Ureter (tissue), 1 donor: ENCODE measurements at regions not wholly inside any gene's neighbourhood (a gene's known extent, or its start where the extent isn't known, plus 50 kb on each side); places are given as distances from the start of the nearest gene placed in this dataset.
A peak's percentile ranks its signal among the peaks of the same experiment; 100 is the strongest.

Experiments used
- DNase-seq: peaks from one replicate; pipeline ENCODE4 v3.0.0-alpha.2; 2020; ENCODE audit warnings: low spot score
- donor health status: DM: yes; HTN: yes; CAD: no.

DNA sequence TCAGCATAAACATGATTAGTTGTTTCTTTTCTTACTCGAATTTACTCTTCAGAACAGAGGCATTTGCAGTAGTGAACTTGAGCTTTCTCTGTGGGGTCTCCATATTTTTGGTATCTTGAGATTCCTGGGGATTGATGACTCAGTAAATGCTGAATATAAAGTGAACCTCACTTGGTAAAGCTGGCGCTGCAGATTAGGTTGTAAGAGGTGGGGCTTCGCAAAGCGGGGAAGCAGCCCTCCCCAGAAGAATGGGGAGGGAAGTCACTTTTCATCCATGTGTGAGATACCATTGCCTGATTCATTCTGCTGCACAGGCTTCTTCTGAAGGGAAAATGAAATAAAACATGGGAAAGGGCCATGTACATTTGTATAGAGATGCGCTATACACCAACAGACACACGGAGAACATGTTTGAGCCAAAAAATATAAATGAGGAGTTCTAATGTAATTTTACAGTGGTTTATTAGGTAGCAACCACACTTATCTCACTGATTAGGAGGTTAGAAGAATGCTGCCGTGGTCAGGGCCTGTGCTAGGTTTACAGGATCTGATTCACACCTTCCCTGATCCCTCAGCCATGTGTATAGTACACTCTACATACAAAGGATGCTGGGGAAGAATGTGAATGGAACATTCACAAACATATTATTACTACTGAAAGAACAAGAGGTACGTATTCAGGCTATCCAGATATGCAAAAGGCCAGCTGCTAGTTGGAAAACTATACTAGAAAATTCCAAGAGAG lies 63.5 kb downstream of the DNTTIP2 start:
- no peak for DNase-seq

DNA sequence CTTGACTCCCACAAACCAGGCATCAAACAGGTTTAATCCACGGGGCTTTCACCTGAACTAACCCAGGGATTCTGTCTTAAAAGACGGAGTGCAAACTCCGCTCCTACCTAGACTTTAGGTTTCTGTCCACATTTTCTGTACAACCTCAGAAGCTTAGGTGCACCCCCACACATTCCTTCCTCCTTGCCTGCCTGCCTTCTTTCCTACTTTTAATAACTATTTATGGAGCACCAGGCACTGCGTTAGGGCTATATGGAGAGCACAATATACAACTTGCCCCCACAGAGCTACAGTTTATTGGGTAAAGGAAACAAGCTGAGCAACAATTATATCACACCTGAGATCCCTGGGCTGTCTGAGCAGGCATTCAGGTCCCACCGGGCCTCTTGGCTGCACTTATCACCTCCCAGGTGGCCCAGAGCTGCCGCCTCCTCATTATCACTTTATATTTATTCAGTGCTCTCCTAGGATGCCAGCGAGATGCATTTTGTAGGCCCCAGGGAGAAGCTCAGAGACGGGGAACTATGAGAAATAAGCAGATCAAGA lies 64.1 kb downstream of the DNTTIP2 start:
- no peak for DNase-seq

DNA sequence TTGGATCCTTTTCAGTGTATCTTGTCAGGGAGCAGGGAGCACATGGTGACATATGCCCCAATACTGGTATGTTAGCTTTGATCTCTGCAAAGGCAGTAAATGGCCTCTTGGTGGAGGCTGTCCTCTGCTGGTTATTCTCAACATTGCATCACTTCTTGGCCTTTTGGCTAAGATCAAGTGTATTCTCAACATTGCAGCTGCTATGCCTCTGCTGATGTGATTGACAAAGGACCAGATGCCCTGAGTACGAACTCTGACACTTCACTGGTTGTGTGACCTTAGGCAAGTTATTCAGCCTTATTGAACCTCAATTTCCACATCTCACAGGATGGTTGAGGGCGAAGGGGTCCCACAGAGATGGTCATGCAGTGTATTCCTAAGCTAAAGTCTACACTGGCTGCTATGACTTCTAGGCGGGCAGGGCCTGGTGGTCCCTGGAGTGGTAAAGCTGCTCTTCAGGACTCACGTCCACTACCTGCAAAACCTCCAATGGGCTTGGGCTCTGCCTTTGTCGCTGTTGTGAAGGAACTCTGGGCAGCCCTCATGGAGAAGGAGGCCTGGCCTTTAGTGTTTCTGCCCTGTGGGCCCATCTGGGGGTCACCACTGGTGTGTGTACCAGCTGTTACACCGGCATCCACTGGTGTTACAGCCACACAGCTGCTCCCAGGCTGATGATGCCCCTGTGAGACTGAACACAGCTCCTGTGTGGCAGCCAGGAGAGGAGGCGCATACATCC lies 64.8 kb downstream of the DNTTIP2 start:
- peak; percentile 69 for DNase-seq

GRCh38 chr1:93813076-93813475 lies 65.9 kb downstream of the DNTTIP2 start:
- DNase-seq = no peak

DNA sequence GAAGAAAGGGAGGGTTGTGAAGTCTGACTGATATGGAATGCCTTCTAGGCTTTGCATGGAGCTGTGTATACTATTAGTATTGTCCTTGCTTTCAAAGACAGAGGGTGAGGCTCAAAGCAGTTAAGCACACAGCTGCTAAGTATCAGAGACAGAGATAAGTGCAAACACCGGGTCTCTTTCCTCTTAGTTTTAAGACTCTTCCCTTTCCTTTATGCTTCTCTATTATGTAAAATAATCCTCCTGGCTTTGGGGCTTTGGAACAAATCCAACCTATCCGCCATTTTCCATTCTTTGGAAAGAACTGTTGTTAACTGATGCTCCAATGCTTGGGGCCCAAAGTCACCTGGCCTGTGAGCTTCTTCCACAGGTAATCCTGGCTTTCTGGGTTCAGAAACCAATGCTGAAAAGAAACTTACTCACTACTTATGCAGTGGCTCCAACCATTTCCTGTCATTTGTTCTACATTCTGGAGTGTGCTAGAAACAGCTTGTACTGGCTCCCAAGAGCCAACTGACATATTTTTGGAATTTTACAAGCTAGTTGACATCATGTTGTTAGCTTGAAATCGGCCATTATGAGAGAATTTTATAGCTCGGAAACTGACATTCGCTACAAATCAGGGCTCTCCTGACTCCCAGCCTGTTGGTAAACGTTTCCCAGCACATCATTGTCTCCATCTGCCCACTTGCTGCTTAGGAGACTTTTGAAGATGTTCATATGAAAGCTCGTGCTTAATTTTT lies 67.5 kb downstream of the DNTTIP2 start:
- DNase-seq = no peak

GRCh38 chr1:93810316-93810715 lies 68.7 kb downstream of the DNTTIP2 start:
- no peak for DNase-seq

- no peak for DNase-seq
Observed at GRCh38 chr1:93808871-93809270, 70.1 kb downstream of the DNTTIP2 start.

DNA sequence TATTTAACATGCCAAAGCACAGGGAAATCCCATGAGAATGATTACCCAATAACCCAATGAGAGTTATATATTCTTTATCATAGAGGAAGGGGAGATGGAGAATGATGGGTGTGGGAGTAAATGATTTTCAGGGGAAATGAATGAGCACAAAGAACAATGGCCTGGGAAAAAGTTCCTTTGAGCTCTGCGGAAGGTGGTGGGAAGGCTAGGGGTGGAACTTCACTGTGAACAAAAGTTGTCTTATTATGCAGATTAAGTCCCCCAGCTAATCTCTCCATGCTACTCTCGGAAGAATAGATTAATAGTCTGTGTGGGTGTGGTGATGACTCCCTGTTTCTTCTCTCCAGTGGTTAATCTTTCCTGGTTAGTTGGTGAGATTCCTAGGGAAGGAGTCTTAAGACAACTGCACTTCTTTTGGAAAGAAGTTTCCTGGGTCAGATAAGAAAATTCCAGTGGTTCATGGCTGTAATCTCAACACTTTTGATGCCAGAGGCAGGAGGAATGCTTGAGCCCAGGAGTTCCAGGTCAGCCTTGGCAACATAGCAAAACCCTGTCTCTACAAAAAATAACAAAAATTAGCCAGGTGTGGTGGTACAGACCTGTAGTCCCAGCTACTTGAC lies 71.6 kb downstream of the DNTTIP2 start:
- DNase-seq = no peak

DNA sequence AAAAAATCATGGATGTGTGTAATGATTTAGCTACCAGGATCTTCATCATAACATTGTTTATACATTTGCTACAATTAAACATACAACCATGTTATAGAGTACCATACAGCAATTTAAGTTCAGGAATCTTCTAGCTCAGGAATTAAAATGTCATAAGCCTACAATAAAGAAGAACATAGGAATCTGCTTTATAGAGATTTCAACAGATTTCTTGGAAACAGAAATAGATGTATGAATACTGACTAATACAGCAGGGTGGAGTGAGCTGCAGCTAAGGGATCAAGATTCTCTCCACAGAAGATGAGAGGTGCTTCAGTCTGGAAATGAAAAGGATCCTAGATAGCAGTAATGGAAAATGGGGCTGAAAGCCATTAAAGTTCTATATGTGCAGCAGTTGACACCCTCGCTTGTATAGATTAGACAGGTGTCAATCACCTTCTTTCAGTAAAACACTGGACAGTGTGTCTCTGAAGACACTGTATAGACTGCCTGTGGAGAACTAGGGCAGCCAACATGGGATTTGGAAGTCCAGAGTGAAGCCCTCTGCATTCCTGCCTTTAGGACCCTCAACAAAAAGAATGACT lies 73.9 kb downstream of the DNTTIP2 start:
- no peak for DNase-seq

- no peak for DNase-seq
Observed at GRCh38 chr1:93804412-93804811, 74.6 kb downstream of the DNTTIP2 start.

DNA sequence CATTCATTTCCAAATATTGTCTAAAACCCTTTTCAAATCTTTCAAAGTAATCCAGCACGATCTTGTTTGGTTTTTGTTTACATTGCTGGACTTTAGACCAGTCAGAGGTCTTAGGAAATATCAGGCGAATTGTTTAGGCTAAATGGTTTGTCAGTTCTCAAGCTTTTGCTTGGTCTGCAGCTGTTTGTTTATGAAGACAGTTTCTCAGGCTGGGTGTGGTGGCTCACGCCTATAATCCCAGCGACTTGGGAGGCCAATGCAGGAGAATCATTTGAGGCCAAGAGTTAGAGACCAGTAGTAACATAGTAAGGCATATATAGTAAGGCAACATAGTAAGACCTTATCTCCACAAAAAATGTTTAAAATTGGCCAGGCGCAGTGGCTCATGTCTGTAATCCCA lies 77.5 kb downstream of the DNTTIP2 start:
- no peak for DNase-seq

GRCh38 chr1:93800856-93801255 lies 78.2 kb downstream of the DNTTIP2 start:
- no peak for DNase-seq

DNA sequence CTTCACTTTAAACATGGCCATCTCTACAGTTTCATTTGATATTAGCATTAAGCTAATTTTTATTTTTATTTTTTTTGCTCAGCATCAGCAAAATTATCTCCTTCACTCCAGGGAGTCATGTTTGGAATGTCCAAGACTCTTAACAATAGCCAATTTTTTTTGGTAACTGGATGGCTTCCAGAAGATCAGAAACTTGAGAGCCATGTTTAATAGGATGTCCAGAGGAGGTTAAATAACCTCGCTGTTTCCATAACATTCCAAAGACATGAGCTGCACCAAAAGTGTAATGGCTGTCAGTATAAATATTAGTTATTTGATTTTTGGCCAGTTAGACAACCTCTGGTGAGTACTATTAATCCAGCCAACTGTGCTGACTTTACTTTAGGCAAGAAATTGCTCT lies 80.7 kb downstream of the DNTTIP2 start:
- no peak for DNase-seq

DNA sequence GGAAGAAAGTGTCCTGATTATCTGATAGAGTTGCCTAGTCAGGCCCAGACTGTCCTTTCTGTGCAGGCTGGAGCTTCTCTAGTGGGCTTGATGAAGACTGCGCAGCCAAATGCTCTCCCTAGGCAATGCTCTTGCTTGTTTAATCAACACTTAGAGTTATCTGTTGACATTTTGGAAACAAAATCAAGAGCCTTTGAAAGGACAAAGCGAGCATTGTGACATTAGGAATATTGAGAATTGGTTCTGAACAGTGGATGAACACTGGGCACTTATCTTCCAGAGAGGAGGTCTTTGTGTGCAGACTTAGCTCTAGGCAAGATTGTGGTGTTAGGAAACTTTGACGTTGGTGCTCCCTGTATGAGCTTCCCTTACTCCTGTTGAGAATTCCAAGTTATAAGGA lies 94.5 kb downstream of the DNTTIP2 start:
- no peak for DNase-seq

DNA sequence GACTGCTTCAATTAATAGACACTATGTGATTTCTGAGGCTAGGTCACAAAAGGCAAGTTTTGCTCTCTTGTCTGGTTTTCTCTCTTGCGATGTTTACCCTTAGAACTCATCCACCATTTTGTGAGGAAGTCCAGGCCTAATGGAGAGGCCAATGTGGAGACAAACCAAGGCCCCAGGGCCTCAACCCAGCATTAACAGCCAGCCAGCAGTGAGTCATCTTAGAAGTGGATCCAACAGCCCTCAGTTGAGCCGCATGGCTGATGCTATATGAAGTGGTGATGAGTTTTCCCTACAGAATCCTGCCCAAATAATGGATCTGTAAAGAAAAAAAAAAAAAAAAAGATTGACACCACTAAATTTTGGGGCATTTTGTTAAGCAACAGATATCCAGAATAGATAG lies 95.1 kb downstream of the DNTTIP2 start:
- DNase-seq = no peak

- no peak for DNase-seq
Observed at GRCh38 chr1:93779540-93780165, 98.0 kb upstream of the BCAR3 start.

- DNase-seq = no peak
Observed at GRCh38 chr1:93778457-93778856, 96.8 kb upstream of the BCAR3 start.

GRCh38 chr1:93777255-93777654 lies 95.6 kb upstream of the BCAR3 start:
- no peak for DNase-seq

DNA sequence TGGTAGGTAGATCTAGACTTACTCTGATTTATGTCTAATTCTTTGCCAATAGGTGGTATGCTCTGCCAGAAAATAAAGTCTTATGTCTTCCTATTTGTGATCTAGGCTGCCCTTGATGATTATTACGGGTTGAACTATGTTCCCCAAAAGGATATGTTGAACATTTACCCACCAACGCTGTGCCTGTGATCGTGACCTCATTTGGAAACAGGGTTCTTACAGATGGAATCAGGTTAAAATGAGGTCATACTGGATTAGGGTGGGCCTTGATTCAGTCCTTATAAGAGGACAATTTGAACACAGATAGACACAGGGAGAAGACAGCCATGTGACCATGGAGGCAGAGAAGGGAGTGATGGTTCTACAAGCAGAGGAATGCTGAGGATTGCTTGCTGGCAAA lies 95.1 kb upstream of the BCAR3 start:
- DNase-seq = no peak

DNA sequence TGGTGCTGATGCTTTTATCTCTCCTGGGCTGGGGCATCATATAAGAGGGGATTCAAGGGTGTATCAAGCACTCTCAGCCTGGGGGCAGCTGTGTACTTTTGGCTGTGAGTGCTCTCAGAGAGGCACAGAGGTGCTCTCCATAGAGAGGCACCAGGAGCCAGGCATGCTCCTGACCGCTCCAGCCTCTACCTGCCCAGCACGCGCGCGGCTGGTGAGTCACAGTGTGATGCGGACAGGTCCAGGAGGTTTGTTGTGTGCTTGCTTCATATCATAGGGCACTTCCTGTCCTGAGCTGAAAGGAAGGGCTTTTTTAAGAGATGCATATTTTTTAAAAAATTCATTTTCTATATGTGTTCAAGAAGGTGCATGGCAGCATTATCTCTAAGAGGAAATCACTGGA lies 93.6 kb upstream of the BCAR3 start:
- DNase-seq = peak; percentile 66

- DNase-seq = no peak
Observed at GRCh38 chr1:93774707-93775106, 93.1 kb upstream of the BCAR3 start.
